ENCODE measurements at regions not wholly inside any gene's neighbourhood (a gene's known extent, or its start where the extent isn't known, plus 50 kb on each side); places are given as distances from the start of the nearest gene placed in this dataset.

- Histone ChIP-seq H3K9me3 (no peaks in the 10 kb centered on the region), H3K4me1 (ENCODE audit: low read depth) (no peaks in the 10 kb centered on the region), H3K4me3 (no peak overlapping the region), H3K36me3 (ENCODE audit: low read depth) (no peaks in the 10 kb centered on the region)
- TF ChIP-seq CTCF (IDR thresholded peaks at IDR 0.05), result no peak
- ATAC-seq, result no peak
- intact Hi-C loops (cut with DNase I, micrococcal nuclease), result no loop called here
- no peak for DNase-seq
Observed at GRCh38 chr3:22383285-22383684, 632.3 kb upstream of the ZNF385D start.

- no peak overlapping the region for H3K4me3 ChIP-seq
- H3K9me3 ChIP-seq, result no peaks in the 10 kb centered on the region
- H3K4me1 ChIP-seq (ENCODE audit: low read depth), result no peaks in the 10 kb centered on the region
- no peak for TF ChIP-seq CTCF (IDR thresholded peaks at IDR 0.05)
- intact Hi-C loops (cut with DNase I, micrococcal nuclease), result no loop called here
- DNase-seq, result no peak
- H3K36me3 ChIP-seq (ENCODE audit: low read depth), result no peaks in the 10 kb centered on the region
- no peak for ATAC-seq
Observed at GRCh38 chr3:22386107-22386506, 635.1 kb upstream of the ZNF385D start.

GRCh38 chr3:22392286-22392685 lies 641.3 kb upstream of the ZNF385D start:
- H3K4me1 ChIP-seq (ENCODE audit: low read depth), result no peaks in the 10 kb centered on the region
- H3K9me3 ChIP-seq, result no peaks in the 10 kb centered on the region
- ATAC-seq, result no peak
- H3K4me3 ChIP-seq, result no peak overlapping the region
- TF ChIP-seq CTCF (IDR thresholded peaks at IDR 0.05), result no peak
- intact Hi-C loops (cut with DNase I, micrococcal nuclease), result no loop called here
- DNase-seq, result no peak
- no peaks in the 10 kb centered on the region for H3K36me3 ChIP-seq (ENCODE audit: low read depth)

- no peak for DNase-seq
- no peak for TF ChIP-seq CTCF (IDR thresholded peaks at IDR 0.05)
Observed at GRCh38 chr3:22392859-22393258, 641.8 kb upstream of the ZNF385D start.

GRCh38 chr3:22399566-22399965 lies 648.6 kb upstream of the ZNF385D start:
- Histone ChIP-seq H3K9me3 (no peaks in the 10 kb centered on the region), H3K4me3 (no peak overlapping the region), H3K4me1 (ENCODE audit: low read depth) (no peaks in the 10 kb centered on the region), H3K36me3 (ENCODE audit: low read depth) (no peaks in the 10 kb centered on the region)
- ATAC-seq (no peak), DNase-seq (no peak)
- no peak for TF ChIP-seq CTCF (IDR thresholded peaks at IDR 0.05)
- intact Hi-C loops (cut with DNase I, micrococcal nuclease), result no loop called here

More at GRCh38 chr3:22392859-22393258, 641.8 kb upstream of the ZNF385D start:
- intact Hi-C loops (cut with DNase I, micrococcal nuclease), result no loop called here
- Histone ChIP-seq H3K4me3 (no peak overlapping the region), H3K36me3 (ENCODE audit: low read depth) (no peaks in the 10 kb centered on the region), H3K9me3 (no peaks in the 10 kb centered on the region), H3K4me1 (ENCODE audit: low read depth) (no peaks in the 10 kb centered on the region)
- ATAC-seq, result no peak

GRCh38 chr3:22401499-22401898 lies 650.5 kb upstream of the ZNF385D start:
- Histone ChIP-seq H3K4me1 (ENCODE audit: low read depth) (no peaks in the 10 kb centered on the region), H3K36me3 (ENCODE audit: low read depth) (no peaks in the 10 kb centered on the region), H3K9me3 (no peaks in the 10 kb centered on the region), H3K4me3 (no peak overlapping the region)
- intact Hi-C loops (cut with DNase I, micrococcal nuclease), result no loop called here
- ATAC-seq (no peak), DNase-seq (no peak)
- TF ChIP-seq CTCF (IDR thresholded peaks at IDR 0.05), result no peak

All from mucosa of descending colon (tissue), 3 donors.